GM23338 (cell line): ENCODE measurements at regions not wholly inside any gene's neighbourhood (a gene's known extent, or its start where the extent isn't known, plus 50 kb on each side); places are given as distances from the start of the nearest gene placed in this dataset.

Experiments
- ATAC-seq: fragments of 200-7000 bp; cut with Tn5 transposase; 3 replicates; pipeline ENCODE4 v1.9.1; 2020
- DNase-seq: peaks from one replicate; pipeline ENCODE4 v3.0.0-alpha.2; 2015; ENCODE audit warnings: low spot score
- H2AFZ ChIP-seq: fragments of 200-600 bp; sonication (generic); 2 replicates; pipeline ENCODE4 v1.8.0; 2016; ENCODE audit warnings: antibody characterized with exemption, mild to moderate bottlenecking, moderate library complexity
- H3F3A ChIP-seq: fragments of 200-600 bp; sonication (generic); replicated peaks from 2 replicates; pipeline ENCODE4 v1.8.0; 2017; ENCODE audit warnings: antibody characterized with exemption, mixed run types, low read depth
- H3K27ac ChIP-seq: fragments of 200-600 bp; sonication (generic); 2 replicates; pipeline ENCODE4 v1.6.1; 2016; ENCODE audit warnings: low read depth
- H3K27me3 ChIP-seq: fragments of 200-600 bp; sonication (generic); 2 replicates; pipeline ENCODE4 v1.8.0; 2016; ENCODE audit warnings: mild to moderate bottlenecking, mixed run types, moderate library complexity; ENCODE audit not compliant: insufficient read depth
- H3K36me3 ChIP-seq: fragments of 200-600 bp; sonication (generic); 2 replicates; pipeline ENCODE4 v1.8.0; 2016; ENCODE audit warnings: mild to moderate bottlenecking; ENCODE audit not compliant: insufficient read depth
- H3K4me1 ChIP-seq: fragments of 200-600 bp; sonication (generic); 2 replicates; pipeline ENCODE4 v1.8.0; 2016; ENCODE audit warnings: mild to moderate bottlenecking, moderate library complexity; ENCODE audit not compliant: insufficient read depth
- H3K4me2 ChIP-seq: fragments of 200-600 bp; sonication (generic); 2 replicates; pipeline ENCODE4 v1.7.1; 2017; ENCODE audit warnings: mixed run types
- H3K4me3 ChIP-seq: fragments of 200-600 bp; sonication (generic); 2 replicates; pipeline ENCODE4 v1.6.1; 2016; ENCODE audit warnings: mixed run types
- H3K79me2 ChIP-seq: fragments of 200-600 bp; sonication (generic); replicated peaks from 2 replicates; pipeline ENCODE4 v1.8.0; 2017; ENCODE audit warnings: mild to moderate bottlenecking; ENCODE audit not compliant: insufficient read depth
- H3K9me2 ChIP-seq: fragments of 200-600 bp; sonication (generic); 2 replicates; pipeline ENCODE4 v1.8.0; 2017; ENCODE audit not compliant: insufficient read depth
- H4K20me1 ChIP-seq: fragments of 200-600 bp; sonication (generic); replicated peaks from 2 replicates; pipeline ENCODE4 v1.8.0; 2017; ENCODE audit warnings: mild to moderate bottlenecking; ENCODE audit not compliant: insufficient read depth
- H3K27ac Mint-ChIP-seq: 2 replicates; pipeline ENCODE4 v1.8.0; 2020; ENCODE audit warnings: inconsistent platforms, mild to moderate bottlenecking, moderate library complexity, mixed read lengths
- H3K27me3 Mint-ChIP-seq: 3 replicates; pipeline ENCODE4 v1.8.0; 2022; ENCODE audit warnings: low read depth, mild to moderate bottlenecking, moderate library complexity, mixed read lengths, inconsistent platforms; ENCODE audit not compliant: insufficient read depth, poor library complexity
- H3K36me3 Mint-ChIP-seq: 3 replicates; pipeline ENCODE4 v1.8.0; 2021; ENCODE audit warnings: low read depth, mild to moderate bottlenecking, inconsistent platforms, moderate library complexity, mixed read lengths
- H3K4me1 Mint-ChIP-seq: 3 replicates; pipeline ENCODE4 v1.8.0; 2020; ENCODE audit warnings: mild to moderate bottlenecking, inconsistent platforms, mixed read lengths
- H3K4me3 Mint-ChIP-seq: 3 replicates; pipeline ENCODE4 v1.8.0; 2021; ENCODE audit warnings: moderate library complexity, mild to moderate bottlenecking, inconsistent platforms, mixed read lengths
- H3K9me3 Mint-ChIP-seq: 3 replicates; pipeline ENCODE4 v1.8.0; 2020; ENCODE audit warnings: moderate library complexity, mild to moderate bottlenecking, inconsistent platforms, mixed read lengths
- ETS1 ChIP-seq: IDR thresholded peaks from 2 replicates; pipeline ENCODE4 v1.6.1; 2016; ENCODE audit warnings: antibody characterized with exemption
- EZH2 ChIP-seq: fragments of 200-600 bp; sonication (generic); IDR thresholded peaks from one replicate; pipeline ENCODE4 v1.8.0; 2017; ENCODE audit warnings: antibody characterized with exemption, mild to moderate bottlenecking, low read depth; ENCODE audit not compliant: unreplicated experiment
- EZH2phosphoT487 ChIP-seq: fragments of 200-600 bp; sonication (generic); IDR thresholded peaks from one replicate; pipeline ENCODE4 v1.8.1; 2018; ENCODE audit warnings: antibody characterized with exemption; ENCODE audit not compliant: unreplicated experiment
- JUNB ChIP-seq: IDR thresholded peaks from one replicate; pipeline ENCODE4 v1.6.1; 2016; ENCODE audit warnings: antibody characterized with exemption; ENCODE audit not compliant: unreplicated experiment
- NANOG ChIP-seq: IDR thresholded peaks from 2 replicates; pipeline ENCODE4 v1.6.1; 2016; ENCODE audit warnings: antibody characterized with exemption, borderline replicate concordance
- POLR2AphosphoS5 ChIP-seq: IDR thresholded peaks from 2 replicates; pipeline ENCODE4 v1.6.1; 2016; ENCODE audit warnings: antibody characterized with exemption, low read depth
- STAT1 ChIP-seq: IDR thresholded peaks from one replicate; pipeline ENCODE4 v1.6.1; 2016; ENCODE audit warnings: antibody characterized with exemption; ENCODE audit not compliant: unreplicated experiment
- TF ChIP-seq, protein P1 (sequence below): fragments of 250-450 bp; sonication (Bioruptor Pico); IDR thresholded peaks from 2 replicates; pipeline ENCODE4 v1.5.0; 2020; ENCODE audit warnings: mild to moderate bottlenecking, moderate library complexity
- TF ChIP-seq, protein P2 (sequence below), 2 experiments: fragments of 200-600 bp in 1 of 2; sonication (generic) in 1 of 2; conservative IDR thresholded peaks; 2 replicates each; pipeline versions ENCODE4 v1.5.1 to v1.6.1; 2016 to 2017; ENCODE audit warnings: antibody characterized with exemption in 2 of 2, low read depth in 2 of 2, mild to moderate bottlenecking in 2 of 2, moderate library complexity in 1 of 2

DNA sequence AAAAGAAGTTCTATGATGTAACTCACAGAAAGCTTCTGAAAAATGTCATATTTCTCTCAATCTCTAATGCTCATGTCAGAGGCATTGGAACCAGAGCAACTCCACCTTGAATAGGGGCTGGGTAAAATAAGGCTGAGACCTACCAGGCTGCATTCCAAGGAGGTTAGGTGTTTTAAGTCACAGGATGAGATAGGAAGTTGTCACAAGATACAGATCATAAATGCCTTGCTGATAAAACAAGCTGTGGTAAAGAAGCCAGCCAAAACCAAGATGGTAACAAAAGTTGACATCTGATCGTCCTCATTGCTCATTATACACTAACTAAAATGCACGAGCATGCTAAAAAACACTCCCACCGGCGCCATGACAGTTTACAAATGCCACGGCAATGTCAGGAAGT lies 411.1 kb upstream of the GRIA1 start:
- no peaks in the 10 kb centered on the region for H3K27me3 Mint-ChIP-seq
- Histone ChIP-seq H2AFZ (no peak overlapping the region; the same call in 1 of the 2 replicates), H3K27me3 (no peaks in the 10 kb centered on the region), H3K4me3 (no peak overlapping the region), H3K4me2 (no peak overlapping the region), H4K20me1 (no peaks in the 10 kb centered on the region), H3K9me2 (peaks cover 15% of the 10 kb centered on the region), H3K27ac (no peak overlapping the region), H3K36me3 (no peaks in the 10 kb centered on the region), H3K79me2 (no peaks in the 10 kb centered on the region), H3K4me1 (0 out of 2 replicates have a peak, but pooled peaks cover 4% of the 10 kb centered on the region), H3F3A (no peaks in the 10 kb centered on the region)
- TF ChIP-seq, protein P1, sequence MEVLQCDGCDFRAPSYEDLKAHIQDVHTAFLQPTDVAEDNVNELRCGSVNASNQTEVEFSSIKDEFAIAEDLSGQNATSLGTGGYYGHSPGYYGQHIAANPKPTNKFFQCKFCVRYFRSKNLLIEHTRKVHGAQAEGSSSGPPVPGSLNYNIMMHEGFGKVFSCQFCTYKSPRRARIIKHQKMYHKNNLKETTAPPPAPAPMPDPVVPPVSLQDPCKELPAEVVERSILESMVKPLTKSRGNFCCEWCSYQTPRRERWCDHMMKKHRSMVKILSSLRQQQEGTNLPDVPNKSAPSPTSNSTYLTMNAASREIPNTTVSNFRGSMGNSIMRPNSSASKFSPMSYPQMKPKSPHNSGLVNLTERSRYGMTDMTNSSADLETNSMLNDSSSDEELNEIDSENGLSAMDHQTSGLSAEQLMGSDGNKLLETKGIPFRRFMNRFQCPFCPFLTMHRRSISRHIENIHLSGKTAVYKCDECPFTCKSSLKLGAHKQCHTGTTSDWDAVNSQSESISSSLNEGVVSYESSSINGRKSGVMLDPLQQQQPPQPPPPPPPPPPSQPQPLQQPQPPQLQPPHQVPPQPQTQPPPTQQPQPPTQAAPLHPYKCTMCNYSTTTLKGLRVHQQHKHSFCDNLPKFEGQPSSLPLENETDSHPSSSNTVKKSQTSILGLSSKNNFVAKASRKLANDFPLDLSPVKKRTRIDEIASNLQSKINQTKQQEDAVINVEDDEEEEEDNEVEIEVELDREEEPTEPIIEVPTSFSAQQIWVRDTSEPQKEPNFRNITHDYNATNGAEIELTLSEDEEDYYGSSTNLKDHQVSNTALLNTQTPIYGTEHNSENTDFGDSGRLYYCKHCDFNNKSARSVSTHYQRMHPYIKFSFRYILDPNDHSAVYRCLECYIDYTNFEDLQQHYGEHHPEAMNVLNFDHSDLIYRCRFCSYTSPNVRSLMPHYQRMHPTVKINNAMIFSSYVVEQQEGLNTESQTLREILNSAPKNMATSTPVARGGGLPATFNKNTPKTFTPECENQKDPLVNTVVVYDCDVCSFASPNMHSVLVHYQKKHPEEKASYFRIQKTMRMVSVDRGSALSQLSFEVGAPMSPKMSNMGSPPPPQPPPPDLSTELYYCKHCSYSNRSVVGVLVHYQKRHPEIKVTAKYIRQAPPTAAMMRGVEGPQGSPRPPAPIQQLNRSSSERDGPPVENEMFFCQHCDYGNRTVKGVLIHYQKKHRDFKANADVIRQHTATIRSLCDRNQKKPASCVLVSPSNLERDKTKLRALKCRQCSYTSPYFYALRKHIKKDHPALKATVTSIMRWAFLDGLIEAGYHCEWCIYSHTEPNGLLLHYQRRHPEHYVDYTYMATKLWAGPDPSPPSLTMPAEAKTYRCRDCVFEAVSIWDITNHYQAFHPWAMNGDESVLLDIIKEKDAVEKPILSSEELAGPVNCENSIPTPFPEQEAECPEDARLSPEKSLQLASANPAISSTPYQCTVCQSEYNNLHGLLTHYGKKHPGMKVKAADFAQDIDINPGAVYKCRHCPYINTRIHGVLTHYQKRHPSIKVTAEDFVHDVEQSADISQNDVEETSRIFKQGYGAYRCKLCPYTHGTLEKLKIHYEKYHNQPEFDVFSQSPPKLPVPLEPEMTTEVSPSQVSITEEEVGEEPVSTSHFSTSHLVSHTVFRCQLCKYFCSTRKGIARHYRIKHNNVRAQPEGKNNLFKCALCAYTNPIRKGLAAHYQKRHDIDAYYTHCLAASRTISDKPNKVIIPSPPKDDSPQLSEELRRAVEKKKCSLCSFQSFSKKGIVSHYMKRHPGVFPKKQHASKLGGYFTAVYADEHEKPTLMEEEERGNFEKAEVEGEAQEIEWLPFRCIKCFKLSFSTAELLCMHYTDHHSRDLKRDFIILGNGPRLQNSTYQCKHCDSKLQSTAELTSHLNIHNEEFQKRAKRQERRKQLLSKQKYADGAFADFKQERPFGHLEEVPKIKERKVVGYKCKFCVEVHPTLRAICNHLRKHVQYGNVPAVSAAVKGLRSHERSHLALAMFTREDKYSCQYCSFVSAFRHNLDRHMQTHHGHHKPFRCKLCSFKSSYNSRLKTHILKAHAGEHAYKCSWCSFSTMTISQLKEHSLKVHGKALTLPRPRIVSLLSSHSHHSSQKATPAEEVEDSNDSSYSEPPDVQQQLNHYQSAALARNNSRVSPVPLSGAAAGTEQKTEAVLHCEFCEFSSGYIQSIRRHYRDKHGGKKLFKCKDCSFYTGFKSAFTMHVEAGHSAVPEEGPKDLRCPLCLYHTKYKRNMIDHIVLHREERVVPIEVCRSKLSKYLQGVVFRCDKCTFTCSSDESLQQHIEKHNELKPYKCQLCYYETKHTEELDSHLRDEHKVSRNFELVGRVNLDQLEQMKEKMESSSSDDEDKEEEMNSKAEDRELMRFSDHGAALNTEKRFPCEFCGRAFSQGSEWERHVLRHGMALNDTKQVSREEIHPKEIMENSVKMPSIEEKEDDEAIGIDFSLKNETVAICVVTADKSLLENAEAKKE (CRISPR knock-in tag), result no peak
- no peak for TF ChIP-seq NANOG
- no peak for TF ChIP-seq JUNB
- TF ChIP-seq EZH2phosphoT487, result no peak
- TF ChIP-seq EZH2, result no peak
- TF ChIP-seq, protein P2, sequence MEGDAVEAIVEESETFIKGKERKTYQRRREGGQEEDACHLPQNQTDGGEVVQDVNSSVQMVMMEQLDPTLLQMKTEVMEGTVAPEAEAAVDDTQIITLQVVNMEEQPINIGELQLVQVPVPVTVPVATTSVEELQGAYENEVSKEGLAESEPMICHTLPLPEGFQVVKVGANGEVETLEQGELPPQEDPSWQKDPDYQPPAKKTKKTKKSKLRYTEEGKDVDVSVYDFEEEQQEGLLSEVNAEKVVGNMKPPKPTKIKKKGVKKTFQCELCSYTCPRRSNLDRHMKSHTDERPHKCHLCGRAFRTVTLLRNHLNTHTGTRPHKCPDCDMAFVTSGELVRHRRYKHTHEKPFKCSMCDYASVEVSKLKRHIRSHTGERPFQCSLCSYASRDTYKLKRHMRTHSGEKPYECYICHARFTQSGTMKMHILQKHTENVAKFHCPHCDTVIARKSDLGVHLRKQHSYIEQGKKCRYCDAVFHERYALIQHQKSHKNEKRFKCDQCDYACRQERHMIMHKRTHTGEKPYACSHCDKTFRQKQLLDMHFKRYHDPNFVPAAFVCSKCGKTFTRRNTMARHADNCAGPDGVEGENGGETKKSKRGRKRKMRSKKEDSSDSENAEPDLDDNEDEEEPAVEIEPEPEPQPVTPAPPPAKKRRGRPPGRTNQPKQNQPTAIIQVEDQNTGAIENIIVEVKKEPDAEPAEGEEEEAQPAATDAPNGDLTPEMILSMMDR (conservative IDR thresholded peaks at IDR 0.05; ENCODE audit: low read depth in 2 of 2), result no peak
- no peak for TF ChIP-seq POLR2AphosphoS5
- no peak for TF ChIP-seq STAT1
- no peak for TF ChIP-seq ETS1
- peaks cover 6% of the 10 kb centered on the region; the same call in 1 of the 3 replicates for H3K4me1 Mint-ChIP-seq
- no peak for ATAC-seq
- 0 out of 3 replicates have a peak, but pooled peaks cover 5% of the 10 kb centered on the region for H3K36me3 Mint-ChIP-seq
- peaks cover 4% of the 10 kb centered on the region; the same call in 2 of the 3 replicates for H3K9me3 Mint-ChIP-seq
- no peak overlapping the region for H3K4me3 Mint-ChIP-seq
- no peak for DNase-seq
- no peak overlapping the region for H3K27ac Mint-ChIP-seq
